H9 (cell line): ENCODE measurements at regions not wholly inside any gene's neighbourhood (a gene's known extent, or its start where the extent isn't known, plus 50 kb on each side); places are given as distances from the start of the nearest gene placed in this dataset.

ENCODE experiments used
- DNase-seq: peaks from one replicate; pipeline ENCODE4 v3.0.0-alpha.2; 2017
- H2AFZ ChIP-seq: one replicate; pipeline ENCODE4 v1.6.1; 2013; ENCODE audit warnings: mild to moderate bottlenecking, low read length, control low read depth, moderate library complexity
- H2AK5ac ChIP-seq: 2 replicates; pipeline ENCODE4 v1.6.1; 2013; ENCODE audit warnings: low read length, control low read depth, mixed read lengths; ENCODE audit not compliant: insufficient read length
- H2BK120ac ChIP-seq: one replicate; pipeline ENCODE4 v1.6.1; 2013; ENCODE audit warnings: low read depth, mild to moderate bottlenecking, low read length, control low read depth, inconsistent platforms; ENCODE audit not compliant: poor library complexity, severe bottlenecking
- H2BK12ac ChIP-seq: 2 replicates; pipeline ENCODE4 v1.6.1; 2013; ENCODE audit warnings: low read length, control low read depth, mixed read lengths, low read depth; ENCODE audit not compliant: insufficient read length
- H2BK15ac ChIP-seq: 2 replicates; pipeline ENCODE4 v1.6.1; 2013; ENCODE audit warnings: low read depth, low read length, control low read depth
- H2BK20ac ChIP-seq: one replicate; pipeline ENCODE4 v1.6.1; 2013; ENCODE audit warnings: low read depth, mild to moderate bottlenecking, low read length, control low read depth, inconsistent platforms; ENCODE audit not compliant: poor library complexity, severe bottlenecking
- H2BK5ac ChIP-seq: 2 replicates; pipeline ENCODE4 v1.6.1; 2013; ENCODE audit warnings: low read length, control low read depth, mixed read lengths; ENCODE audit not compliant: insufficient read length
- H3K14ac ChIP-seq: 2 replicates; pipeline ENCODE4 v1.6.1; 2013; ENCODE audit warnings: low read length, control low read depth; ENCODE audit not compliant: insufficient read depth
- H3K18ac ChIP-seq: 2 replicates; pipeline ENCODE4 v1.6.1; 2013; ENCODE audit warnings: low read depth, mild to moderate bottlenecking, mixed read lengths, low read length, control low read depth; ENCODE audit not compliant: insufficient read length
- H3K23ac ChIP-seq: 2 replicates; pipeline ENCODE4 v1.6.1; 2013; ENCODE audit warnings: low read length, control low read depth, mixed read lengths, low read depth; ENCODE audit not compliant: insufficient read length
- H3K23me2 ChIP-seq: 2 replicates; pipeline ENCODE4 v1.6.1; 2013; ENCODE audit warnings: low read depth, mild to moderate bottlenecking, mixed read lengths, low read length, control low read depth; ENCODE audit not compliant: insufficient read length, poor library complexity, severe bottlenecking
- H3K27ac ChIP-seq: 2 replicates; pipeline ENCODE4 v1.5.1; 2013; ENCODE audit warnings: low read length, control low read depth, mixed read lengths, low read depth; ENCODE audit not compliant: insufficient read length
- H3K27me3 ChIP-seq: 2 replicates; pipeline ENCODE4 v1.6.1; 2013; ENCODE audit warnings: low read length, control low read depth, inconsistent platforms; ENCODE audit not compliant: insufficient read depth
- H3K4ac ChIP-seq: 2 replicates; pipeline ENCODE4 v1.6.1; 2013; ENCODE audit warnings: low read depth, mild to moderate bottlenecking, control low read depth, inconsistent platforms, low read length, moderate library complexity
- H3K4me1 ChIP-seq: 2 replicates; pipeline ENCODE4 v1.6.1; 2013; ENCODE audit warnings: low read length, control low read depth, inconsistent platforms; ENCODE audit not compliant: insufficient read depth
- H3K4me2 ChIP-seq: 2 replicates; pipeline ENCODE4 v1.6.1; 2013; ENCODE audit warnings: low read length, control low read depth, mixed read lengths; ENCODE audit not compliant: insufficient read length, insufficient read depth
- H3K56ac ChIP-seq: 2 replicates; pipeline ENCODE4 v1.6.1; 2013; ENCODE audit warnings: low read depth, mild to moderate bottlenecking, mixed read lengths, low read length, control low read depth; ENCODE audit not compliant: insufficient read length
- H3K79me1 ChIP-seq: 2 replicates; pipeline ENCODE4 v1.6.1; 2013; ENCODE audit warnings: low read depth, mild to moderate bottlenecking, moderate library complexity, low read length, control low read depth, inconsistent platforms; ENCODE audit not compliant: insufficient read depth, poor library complexity, severe bottlenecking
- H3K79me2 ChIP-seq: 2 replicates; pipeline ENCODE4 v1.6.1; 2013; ENCODE audit warnings: low read length, control low read depth, inconsistent platforms; ENCODE audit not compliant: insufficient read depth
- H3K9ac ChIP-seq: 2 replicates; pipeline ENCODE4 v1.6.1; 2013; ENCODE audit warnings: low read length, control low read depth, mixed read lengths; ENCODE audit not compliant: insufficient read length; ENCODE audit errors: extremely low read depth
- H3K9me3 ChIP-seq: one replicate; pipeline ENCODE4 v1.6.1; 2013; ENCODE audit warnings: low read depth, low read length, inconsistent platforms; ENCODE audit not compliant: control insufficient read depth
- H3T11ph ChIP-seq: one replicate; pipeline ENCODE4 v1.6.1; 2013; ENCODE audit warnings: mild to moderate bottlenecking, low read length, control low read depth, inconsistent platforms
- H4K20me1 ChIP-seq: one replicate; pipeline ENCODE4 v1.6.1; 2013; ENCODE audit not compliant: control insufficient read depth, insufficient read length, insufficient read depth
- H4K5ac ChIP-seq: 2 replicates; pipeline ENCODE4 v1.6.1; 2013; ENCODE audit warnings: low read depth, mild to moderate bottlenecking, mixed read lengths, low read length, control low read depth; ENCODE audit not compliant: insufficient read length
- H4K8ac ChIP-seq: replicated peaks from 2 replicates; pipeline ENCODE4 v1.6.1; 2013; ENCODE audit warnings: low read length, control low read depth, mixed read lengths, low read depth; ENCODE audit not compliant: insufficient read length
- H4K91ac ChIP-seq: 2 replicates; pipeline ENCODE4 v1.6.1; 2013; ENCODE audit warnings: low read depth, mild to moderate bottlenecking, moderate library complexity, mixed read lengths, low read length, control low read depth; ENCODE audit not compliant: insufficient read length
- H3K27ac Mint-ChIP-seq, 3 experiments: 2 replicates in 2 of 3; 3 replicates in 1 of 3; pipeline ENCODE4 v1.8.0; 2020 to 2021; ENCODE audit warnings: mixed read lengths in 3 of 3, mild to moderate bottlenecking in 1 of 3, moderate library complexity in 1 of 3
- H3K27me3 Mint-ChIP-seq: 2 replicates; pipeline ENCODE4 v1.8.0; 2021; ENCODE audit warnings: low read depth, mild to moderate bottlenecking, moderate library complexity, mixed read lengths
- H3K36me3 Mint-ChIP-seq, 3 experiments: 2 replicates in 2 of 3; 3 replicates in 1 of 3; pipeline ENCODE4 v1.8.0; 2020 to 2021; ENCODE audit warnings: low read depth in 3 of 3, mixed read lengths in 3 of 3; ENCODE audit not compliant: insufficient read depth in 1 of 3
- H3K4me1 Mint-ChIP-seq, 2 experiments: 2 replicates each; pipeline ENCODE4 v1.8.0; 2020; ENCODE audit warnings: mixed read lengths in 2 of 2
- H3K4me3 Mint-ChIP-seq, 2 experiments: 2 replicates in 1 of 2; 3 replicates in 1 of 2; pipeline ENCODE4 v1.8.0; 2020 to 2021; ENCODE audit warnings: mild to moderate bottlenecking in 2 of 2, mixed read lengths in 2 of 2, moderate library complexity in 1 of 2
- H3K9me3 Mint-ChIP-seq, 2 experiments: 2 replicates in 1 of 2; 3 replicates in 1 of 2; pipeline ENCODE4 v1.8.0; 2020; ENCODE audit warnings: mild to moderate bottlenecking in 2 of 2, mixed read lengths in 2 of 2, moderate library complexity in 1 of 2
- CTCF ChIP-seq: fragments of 200-600 bp; sonication (generic); conservative IDR thresholded peaks from 3 replicates; pipeline ENCODE4 v1.8.0; 2021; ENCODE audit warnings: antibody characterized with exemption, mild to moderate bottlenecking
- WGBS: extraction: QIAGEN DNeasy Blood & Tissue Kit; methylation state at CpG from one replicate; pipeline ENCODE4 v1.1.7; 2013; ENCODE audit warnings: missing lambda C conversion rate, low lambda C conversion rate, mixed read lengths; ENCODE audit not compliant: insufficient read length; ENCODE audit errors: extremely low coverage; 5-methylcytosine and 5-hydroxymethylcytosine counted together

DNA sequence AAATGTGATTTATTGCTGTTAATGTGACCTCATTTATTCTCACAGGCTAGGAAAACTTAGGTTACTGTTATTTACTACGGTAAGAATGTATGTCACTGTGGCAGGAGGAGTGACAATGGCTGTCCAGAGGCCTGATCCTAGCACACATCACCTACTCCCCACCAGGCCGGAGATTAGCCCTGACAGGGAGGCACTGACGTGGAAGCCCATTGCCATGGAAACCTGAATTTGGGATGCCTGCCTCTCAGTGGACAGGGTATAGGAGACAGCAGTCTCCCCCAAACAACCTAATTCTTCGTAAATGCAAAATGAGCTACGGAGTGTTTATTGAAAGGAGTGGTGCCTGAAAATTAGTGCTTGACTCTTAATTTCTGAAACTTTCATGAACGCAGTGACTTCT lies 87.6 kb upstream of the SMARCA2 start:
- Histone ChIP-seq H2BK5ac (no peak overlapping the region), H3K79me2 (no peaks in the 10 kb centered on the region), H3K27ac (no peak overlapping the region), H3K18ac (no peak overlapping the region), H3K4me2 (no peak overlapping the region), H2AFZ (no peak overlapping the region), H4K8ac (no peak overlapping the region), H3K27me3 (no peaks in the 10 kb centered on the region), H2BK120ac (no peak overlapping the region), H4K91ac (no peak overlapping the region), H3K23me2 (no peaks in the 10 kb centered on the region), H3K14ac (no peak overlapping the region), H3K79me1 (no peaks in the 10 kb centered on the region), H3T11ph (no peak overlapping the region), H4K5ac (no peak overlapping the region), H3K4ac (no peak overlapping the region), H3K23ac (no peak overlapping the region), H4K20me1 (no peaks in the 10 kb centered on the region), H3K9ac (no peak overlapping the region), H2AK5ac (no peak overlapping the region), H2BK15ac (no peak overlapping the region), H2BK20ac (no peak overlapping the region), H3K4me1 (no peaks in the 10 kb centered on the region; the same call in 1 of the 2 replicates), H3K56ac (no peak overlapping the region), H2BK12ac (no peak overlapping the region), H3K9me3 (no peaks in the 10 kb centered on the region)
- Mint-ChIP-seq H3K4me3 (no peak overlapping the region), H3K4me1 (peaks cover 6 to 15% of the 10 kb centered on the region in 2 experiments), H3K27ac (no peak overlapping the region; a peak in 1 of 7 replicates), H3K9me3 (peaks cover 0 to 3% of the 10 kb centered on the region in 2 experiments; a peak in 1 of 5 replicates), H3K27me3 (peaks cover 3% of the 10 kb centered on the region), H3K36me3 (no peaks in the 10 kb centered on the region; a peak in 1 of 7 replicates)
- WGBS = no CpG with 5 or more reads among the region's 6 CpGs
- no peak for DNase-seq
- TF ChIP-seq CTCF = no peak
